GM21515 (cell line): ENCODE measurements at regions not wholly inside any gene's neighbourhood (a gene's known extent, or its start where the extent isn't known, plus 50 kb on each side); places are given as distances from the start of the nearest gene placed in this dataset.
"Not testable (repeated sequence)": the region's sequence is repeated elsewhere in the genome, so short reads cannot be mapped to it uniquely, and the experiment has no call there.

Experiments
- ATAC-seq: cut with Tn5 transposase; IDR thresholded peaks from one replicate; pipeline ENCODE4 v1.9.1; 2021; ENCODE audit not compliant: unreplicated experiment

DNA sequence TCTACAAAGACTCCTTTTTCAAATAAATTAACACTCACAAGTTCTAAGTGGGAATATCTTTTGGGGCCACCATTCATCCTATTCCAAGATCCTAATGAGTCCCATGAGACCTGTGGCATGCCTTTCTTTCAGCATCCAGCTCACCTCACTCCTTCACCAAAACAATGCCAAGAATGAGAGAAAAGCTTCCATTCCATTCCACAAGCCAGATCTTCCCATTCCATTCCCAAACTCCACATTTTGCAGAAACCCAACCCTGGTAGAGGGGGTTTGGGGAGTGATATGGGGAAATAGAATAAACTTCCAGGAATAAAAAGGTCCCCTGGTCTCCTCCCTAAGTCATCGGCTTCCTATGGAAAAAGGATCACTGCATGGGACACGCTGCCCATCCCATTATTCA, 392.2 kb downstream of the NPIPA8 start:
- ATAC-seq = no peak

DNA sequence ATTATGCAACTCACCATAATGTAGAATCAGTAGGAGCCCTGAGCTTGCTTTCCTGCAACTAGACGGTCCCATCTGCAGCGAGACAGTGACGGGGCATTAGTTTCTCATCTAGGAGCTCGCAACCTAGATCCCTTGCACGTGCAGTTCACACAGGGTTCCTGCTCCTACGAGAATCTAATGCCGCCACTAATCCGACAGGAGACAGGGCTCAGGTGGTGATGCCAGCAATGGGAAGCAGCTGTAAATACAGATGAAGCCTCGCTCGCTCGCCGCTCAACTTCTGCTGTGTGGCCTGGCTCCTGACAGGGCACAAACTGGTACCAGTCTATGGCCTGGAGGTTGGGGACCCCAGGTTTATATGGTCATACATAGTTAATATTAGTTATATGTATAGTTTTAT, 394.5 kb downstream of the NPIPA8 start:
- no peak for ATAC-seq

DNA sequence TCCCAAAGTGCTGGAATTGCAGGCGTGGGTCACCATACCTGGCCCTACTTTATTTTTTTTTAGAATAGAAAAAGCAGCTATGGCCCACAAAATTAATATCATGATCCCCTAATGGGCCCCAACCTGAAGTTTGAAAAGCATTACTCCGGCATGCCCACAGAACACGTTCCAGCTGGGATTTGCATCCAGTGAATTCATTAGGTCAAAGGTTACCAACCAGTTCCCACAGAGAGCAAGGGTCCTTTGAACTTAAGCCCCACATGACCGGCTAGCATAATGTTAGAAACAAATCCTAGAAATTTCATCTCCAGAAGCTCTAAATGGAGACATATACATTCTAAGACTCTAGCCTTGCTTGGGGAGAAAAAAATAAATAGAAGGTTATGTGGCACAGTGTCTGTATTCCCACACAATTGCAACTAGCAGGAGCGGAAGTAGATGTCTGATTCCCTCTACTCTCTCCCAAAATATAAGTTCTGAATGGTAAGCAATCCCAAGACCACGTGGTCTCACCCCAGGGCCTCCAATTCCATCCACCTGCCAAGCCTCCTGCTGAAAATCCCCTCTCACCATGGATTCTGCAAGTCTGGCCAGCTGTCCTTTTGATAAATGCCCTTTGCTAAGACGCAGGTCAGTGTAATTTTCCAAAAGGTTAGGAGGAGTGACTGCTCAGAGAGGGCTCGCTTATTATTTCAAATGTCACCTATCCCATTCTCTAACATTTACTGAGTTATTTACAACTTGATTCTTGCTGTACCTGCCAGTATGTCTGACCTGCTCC, 395.8 kb downstream of the NPIPA8 start:
- no peak for ATAC-seq

DNA sequence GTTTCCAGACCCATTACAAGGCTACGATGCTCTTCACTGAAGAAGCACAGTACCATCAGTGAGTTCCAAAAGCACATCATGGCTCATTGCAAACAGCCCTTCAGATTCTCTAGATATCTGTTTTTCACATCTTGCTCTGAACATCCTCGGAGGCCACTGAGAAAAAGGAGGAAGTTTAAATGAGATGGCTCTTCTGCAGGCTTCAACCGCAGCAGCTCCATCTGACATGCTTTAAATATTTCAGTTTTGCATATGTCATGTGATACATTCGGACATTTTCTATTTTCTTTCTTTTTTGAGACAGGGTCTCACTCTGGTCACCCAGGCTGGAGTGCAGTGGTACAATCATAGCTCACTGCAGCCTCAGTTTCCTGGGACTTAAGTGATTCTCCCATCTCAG, 396.8 kb downstream of the NPIPA8 start:
- ATAC-seq = peak; percentile 59

DNA sequence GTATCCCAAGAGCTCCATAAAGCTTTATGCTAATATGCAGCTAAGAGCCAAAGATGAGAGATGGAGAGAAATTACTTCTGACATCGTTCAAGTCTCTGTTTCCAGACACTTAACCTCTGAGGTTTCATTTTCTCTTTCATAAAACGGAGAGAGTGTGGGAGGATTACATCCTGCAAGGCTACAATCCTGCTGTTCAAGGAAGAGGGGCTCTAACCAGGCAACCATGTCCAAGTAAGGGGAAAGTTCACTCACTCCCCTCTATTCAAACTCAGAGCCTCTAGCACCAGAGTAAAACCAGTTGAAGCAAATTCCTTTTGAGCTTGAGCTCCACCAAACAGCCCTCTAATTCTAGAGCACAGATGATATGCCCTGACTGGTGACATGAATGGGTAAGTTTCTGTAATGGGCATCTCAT, 397.4 kb downstream of the NPIPA8 start:
- ATAC-seq = peak; percentile 50

DNA sequence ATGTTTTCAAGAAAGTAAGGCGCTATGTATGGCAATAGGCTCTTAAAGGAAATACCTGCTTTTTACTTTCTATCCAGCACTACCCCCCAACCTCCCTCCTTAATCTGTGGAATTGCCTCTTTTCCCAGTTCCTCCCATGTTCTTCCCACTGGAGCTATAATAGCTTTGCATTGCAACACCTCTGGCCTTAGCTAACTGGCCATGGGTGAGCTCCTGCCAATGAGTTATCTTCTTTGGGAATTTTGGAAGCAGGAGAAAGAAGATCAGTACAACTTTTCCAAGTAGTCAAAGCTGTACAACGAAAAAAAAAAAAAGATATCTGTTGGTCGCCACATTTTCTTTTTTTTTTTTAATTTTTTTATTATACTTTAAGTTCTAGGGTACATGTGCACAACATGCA, 398.0 kb downstream of the NPIPA8 start:
- no peak for ATAC-seq

DNA sequence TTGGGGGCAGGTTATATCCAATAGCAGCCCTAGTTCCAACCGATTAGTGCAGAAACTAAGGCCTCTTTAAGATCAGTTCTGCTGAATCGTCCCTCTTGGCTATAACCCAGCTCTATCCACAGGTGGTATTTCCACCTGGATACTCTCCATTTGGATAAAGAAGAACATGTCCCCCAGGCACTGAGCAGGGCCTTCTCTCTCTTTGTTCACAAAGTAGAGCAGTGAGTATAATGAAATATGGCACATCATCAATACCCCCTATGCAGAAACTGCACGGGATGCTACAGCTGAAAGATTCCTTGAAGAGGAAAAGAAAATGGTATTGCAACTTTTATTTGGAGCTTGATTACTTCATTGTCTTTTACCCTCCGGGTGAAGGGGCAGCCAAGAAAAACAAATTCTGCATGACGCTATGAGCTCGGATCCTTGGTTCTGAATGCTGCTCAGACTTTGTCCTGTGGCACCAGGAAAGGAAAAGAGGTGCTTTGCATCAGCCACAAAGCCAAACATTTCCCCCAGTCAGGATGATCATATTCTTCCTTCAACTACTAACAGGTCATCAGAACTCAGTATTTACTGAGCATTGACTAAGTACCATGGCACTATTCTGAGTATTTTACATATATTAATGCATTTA, 399.7 kb downstream of the NPIPA8 start:
- ATAC-seq = no peak

DNA sequence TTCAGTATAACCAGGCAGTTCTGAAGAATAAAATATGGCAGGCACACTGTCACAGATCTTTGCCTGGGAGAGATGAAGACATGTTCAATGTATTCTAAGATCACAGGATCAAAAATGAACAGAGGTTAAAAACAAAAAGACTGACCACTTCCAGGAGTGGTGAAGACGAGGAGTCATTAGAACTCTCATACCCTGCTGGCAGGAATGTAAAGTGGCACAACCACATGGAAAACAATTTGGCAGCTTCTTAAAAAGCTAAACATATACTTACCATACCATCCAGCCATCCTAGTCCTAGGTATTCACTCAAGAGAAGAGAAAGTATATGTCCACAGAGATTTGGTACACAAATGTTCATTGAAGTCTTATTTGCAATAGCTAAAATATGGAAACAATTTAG, 406.3 kb downstream of the NPIPA8 start:
- no peak for ATAC-seq

DNA sequence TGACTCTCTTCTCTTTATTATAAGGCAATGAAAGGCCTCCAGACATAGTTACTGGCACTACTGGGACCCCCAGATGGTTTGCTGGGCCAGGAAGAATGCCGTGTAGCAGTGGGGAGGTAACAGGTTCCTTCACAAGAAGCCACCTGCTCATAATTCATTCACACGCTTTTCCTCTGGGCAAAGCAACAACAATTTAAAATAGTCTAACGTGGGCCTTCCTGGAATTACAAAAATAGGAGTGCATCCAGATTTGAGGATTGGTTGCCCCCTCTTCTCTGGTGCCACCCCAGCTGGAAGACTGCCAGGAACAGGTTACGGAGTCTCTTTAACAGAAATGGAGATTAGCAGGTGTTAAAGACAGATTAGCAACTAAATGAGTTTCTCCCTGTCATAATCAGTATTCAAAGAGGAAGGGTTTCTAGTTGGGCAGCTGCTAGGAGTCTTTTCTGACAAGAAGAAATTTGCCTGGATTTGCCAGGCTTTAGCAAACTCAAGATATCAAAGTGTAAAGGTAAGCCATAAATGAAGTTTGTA, 409.6 kb downstream of the NPIPA8 start:
- no peak for ATAC-seq

DNA sequence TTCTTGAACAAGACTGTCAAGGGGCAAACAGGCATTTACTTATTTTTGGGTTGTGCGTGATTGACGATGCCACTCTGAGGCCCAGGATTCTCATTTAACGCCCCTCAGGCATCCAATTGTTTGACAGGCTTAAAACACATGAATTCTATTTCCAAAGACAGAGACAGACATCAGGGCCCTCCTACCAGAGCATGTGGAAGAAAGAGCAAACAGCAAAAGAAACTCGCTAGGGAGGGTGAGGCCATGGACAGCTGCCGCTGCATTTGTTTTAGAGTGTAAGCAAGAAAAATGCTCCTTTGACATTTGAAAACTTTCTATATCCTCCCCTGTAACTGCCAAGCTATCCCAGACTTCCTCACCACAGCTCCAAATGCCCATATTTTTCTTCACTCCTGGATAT, 410.1 kb downstream of the NPIPA8 start:
- ATAC-seq = no peak

DNA sequence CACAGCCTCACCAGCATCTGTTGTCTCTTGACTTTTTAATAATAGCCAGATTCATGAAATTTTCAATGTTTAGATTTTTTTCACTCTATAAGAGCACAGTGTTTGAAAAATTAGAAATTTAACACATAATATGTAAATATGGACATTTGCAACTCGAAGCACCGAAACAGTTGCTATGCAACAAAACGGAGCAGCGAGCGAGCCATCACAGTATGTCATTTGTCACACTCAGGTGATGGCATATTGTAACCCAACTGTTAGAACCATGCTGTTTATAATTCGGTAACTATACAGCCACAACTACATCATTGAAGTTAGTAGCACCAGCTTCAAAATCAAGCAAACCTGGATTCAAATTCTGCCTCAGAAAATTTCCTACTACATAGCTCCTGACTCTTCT, 410.8 kb downstream of the NPIPA8 start:
- no peak for ATAC-seq

DNA sequence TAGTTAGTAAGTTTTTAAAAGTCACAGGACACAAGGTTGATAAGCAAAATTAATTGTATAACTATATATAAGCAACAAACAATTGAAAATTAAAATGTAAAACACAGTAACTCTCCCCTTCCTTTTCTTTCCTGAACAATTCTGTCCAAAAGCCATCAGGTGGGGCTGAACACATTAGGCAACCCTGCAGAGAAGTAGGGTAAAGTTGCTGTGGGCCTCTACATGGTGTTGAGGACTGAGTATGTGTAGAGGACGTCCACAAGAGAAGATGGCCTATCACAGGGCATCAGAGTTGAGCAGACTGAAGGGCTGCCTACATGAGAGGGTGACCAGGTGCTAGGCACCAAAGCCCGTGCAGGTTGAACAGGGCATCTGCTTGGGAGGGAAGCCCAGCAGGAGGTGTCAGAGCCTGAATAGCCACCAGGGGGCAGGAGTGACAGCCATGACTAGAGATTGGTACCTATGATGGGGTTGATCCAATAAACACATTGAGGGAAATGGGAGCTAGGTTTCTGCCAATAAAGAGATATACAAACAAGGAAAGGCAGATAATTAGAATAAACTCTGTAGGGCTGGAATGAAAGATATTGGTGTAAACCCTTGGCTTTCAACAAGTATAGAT, 415.1 kb downstream of the NPIPA8 start:
- no peak for ATAC-seq

DNA sequence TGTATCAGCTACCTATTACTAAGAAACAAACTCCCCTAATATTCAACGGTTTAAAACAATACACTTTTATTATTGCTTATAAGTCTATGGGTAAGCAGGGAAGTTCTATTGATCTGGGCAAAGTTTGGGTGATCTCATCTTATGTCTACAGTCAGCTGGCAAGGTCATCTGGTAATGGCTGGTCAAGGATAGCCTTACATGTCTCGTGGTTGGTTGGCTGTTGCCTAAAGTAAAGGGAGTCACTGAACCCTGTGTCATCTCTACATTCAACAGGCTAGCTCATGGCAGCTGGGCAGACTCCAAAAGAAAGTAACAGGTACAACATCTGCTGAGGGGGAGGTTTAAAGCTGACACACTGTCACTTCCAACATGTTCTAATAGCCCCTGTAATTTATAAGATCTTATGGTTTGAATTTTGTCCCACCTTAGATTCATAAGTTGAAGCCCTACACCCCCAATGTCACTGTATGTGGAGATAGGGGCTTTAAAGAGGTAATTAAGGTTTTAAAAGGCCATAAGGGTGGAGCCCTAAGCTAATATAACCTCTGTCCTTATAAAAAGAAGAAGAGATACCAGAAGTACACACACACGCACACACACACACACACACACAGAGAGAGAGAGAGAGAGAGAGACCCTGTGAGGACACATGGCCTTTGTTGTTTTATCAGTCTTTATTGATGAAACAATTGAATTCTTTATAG, 419.1 kb downstream of the NPIPA8 start:
- ATAC-seq = no peak

DNA sequence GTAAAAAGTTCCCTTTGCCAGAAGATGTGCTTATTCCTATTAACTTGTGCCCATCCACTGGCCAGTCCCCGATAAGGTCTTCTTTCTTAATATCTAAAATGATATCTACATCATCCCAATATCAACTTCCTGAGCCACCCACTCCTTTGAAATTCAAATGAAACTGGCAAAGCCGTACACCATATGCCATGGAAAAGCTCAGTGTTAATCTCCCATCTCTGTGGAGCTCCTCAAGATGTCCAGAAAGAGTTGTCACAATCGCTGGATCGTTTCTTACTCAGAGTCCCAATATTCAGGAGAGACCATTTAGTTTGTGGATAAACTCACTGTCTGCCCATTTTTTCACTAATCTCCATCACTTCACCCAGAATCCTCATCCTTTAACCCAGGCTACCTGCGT, 420.7 kb downstream of the NPIPA8 start:
- no peak for ATAC-seq

DNA sequence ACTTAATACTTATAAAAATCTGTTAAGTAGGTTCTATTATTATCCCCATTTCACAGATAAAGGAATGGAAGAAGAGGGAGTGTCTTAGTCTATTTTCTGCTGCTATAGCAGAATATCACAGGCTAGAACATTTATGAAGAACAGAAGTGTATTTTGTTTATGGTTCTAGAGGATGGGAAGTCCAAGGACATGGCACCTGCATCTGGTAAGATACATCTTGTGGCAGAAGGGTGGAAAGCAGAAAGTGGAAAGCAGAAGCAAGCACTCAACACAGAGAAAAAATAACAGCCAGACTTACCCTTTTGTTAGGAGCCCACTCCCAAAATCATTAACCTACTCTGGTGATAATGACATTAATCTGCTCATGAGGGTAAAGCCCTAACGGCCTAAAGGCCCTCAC, 422.4 kb downstream of the NPIPA8 start:
- ATAC-seq = no peak

DNA sequence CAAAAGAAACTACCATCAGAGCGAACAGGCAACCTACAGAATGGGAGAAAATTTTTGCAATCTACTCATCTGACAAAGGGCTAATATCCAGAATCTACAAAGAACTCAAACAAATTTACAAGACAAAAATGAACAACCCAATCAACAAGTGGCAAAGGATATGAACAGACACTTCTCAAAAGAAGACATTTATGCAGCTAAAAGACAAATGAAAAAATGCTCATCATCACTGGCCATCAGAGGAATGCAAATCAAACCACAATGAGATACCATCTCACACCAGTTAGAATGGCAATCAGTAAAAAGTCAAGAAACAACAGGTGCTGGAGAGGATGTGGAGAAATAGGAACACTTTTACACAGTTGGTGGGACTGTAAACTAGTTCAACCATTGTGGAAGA, 425.0 kb downstream of the NPIPA8 start:
- ATAC-seq = not testable (repeated sequence)

DNA sequence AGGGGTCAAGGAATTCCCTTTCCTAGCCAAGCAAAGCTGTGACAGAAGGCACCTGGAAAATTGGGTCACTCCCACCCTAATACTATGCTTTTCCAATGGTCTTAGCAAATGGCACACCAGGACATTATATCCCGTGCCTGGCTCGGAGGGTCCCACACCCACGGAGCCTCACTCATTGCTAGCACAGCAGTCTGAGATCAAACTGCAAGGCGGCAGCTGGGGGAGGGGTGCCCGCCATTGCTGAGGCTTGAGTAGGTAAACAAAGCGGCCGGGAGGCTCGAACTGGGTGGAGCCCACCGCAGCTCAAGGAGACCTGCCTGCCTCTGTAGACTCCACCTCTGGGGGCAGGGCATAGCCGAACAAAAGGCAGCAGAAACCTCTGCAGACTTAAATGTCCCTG, 429.9 kb downstream of the NPIPA8 start:
- ATAC-seq = not testable (repeated sequence)

DNA sequence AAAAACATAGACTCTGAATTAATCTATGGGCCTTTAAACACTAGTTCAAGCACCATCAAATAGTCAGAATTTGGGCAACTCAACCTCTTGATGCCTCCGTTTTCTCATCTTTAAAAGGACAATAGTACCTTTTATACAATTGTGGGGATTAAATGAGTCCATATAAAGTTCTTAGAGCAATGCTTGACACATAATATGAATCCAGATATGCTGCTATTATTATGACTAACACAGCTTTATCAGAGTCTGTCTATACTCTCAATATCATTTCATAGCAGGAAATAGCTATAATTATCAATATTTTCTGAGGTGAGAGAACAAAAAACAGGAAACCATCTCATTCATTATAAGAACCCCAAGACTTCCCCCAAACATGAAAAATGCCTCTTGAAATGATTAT, 430.5 kb upstream of the XYLT1 start:
- ATAC-seq = no peak

DNA sequence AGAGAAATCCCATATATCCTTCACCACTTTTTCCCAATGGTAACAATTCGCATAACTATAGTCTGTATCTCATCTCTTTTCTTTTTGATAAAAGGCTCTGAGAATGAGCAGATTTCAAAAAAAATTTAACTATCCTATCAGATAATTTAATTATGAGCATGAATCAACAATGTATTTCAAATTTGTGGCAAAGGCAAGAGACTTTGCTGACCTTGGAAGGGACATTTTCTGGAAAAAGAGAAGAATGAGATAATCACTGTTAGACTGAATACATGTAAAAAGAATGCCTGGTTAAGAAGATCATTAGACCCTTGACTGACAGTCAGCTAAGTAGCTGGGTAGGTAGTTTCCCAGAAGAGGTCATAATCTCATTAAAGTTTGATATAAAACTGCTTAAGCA, 428.4 kb upstream of the XYLT1 start:
- ATAC-seq = no peak

DNA sequence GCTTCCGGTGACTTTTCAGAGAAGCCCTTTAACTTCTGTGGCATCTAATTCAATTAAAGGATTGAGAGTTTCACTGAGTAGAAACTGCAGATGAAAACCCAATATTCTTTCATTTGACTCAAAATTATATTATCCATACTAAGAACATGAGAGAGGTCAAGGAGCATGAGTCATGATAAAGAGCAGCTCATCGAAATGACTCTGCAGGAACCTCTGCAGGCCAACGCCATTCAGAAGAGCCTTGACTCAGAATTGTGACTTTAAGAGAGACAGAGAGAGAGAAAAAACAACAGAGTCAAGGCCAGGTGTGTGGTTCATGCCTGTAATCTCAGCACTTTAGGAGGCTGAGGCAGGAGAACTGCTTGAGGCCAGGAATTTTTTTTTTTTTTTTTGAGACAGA, 417.2 kb upstream of the XYLT1 start:
- no peak for ATAC-seq

DNA sequence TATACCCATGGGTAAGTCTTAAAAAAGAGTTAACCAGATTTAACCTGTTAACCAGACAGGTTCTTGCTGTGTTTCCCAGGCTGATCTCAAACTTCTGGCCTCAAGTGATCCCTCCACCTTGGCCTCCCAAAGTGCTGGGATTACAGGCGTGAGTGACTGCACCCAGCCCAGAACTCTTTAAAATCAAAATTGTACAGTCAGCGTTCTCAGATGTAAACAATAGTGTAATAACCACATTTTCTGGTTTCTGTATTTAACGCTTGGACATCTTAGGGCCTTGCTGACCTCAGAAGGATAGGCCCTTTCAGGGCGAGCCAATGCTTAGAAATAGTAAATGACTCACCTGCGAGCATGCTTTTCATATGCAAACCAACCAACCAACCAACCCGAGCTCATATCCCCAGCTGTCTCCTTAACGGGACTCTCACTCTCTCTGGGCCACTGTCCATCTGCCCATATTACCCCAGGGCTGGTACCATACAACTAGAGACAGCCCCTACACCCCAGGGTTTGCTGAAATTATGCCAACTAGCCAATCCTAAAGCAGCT, 415.0 kb upstream of the XYLT1 start:
- no peak for ATAC-seq
